Loucy (cell line): ENCODE measurements at regions not wholly inside any gene's neighbourhood (a gene's known extent, or its start where the extent isn't known, plus 50 kb on each side); places are given as distances from the start of the nearest gene placed in this dataset.

Source experiments
- CTCF ChIP-seq: fragments of 200-600 bp; sonication (generic); conservative IDR thresholded peaks from 2 replicates; pipeline ENCODE4 v1.5.1; 2014; ENCODE audit warnings: mild to moderate bottlenecking, antibody characterized with exemption, low read length
- EZH2phosphoT487 ChIP-seq: fragments of 200-600 bp; IDR thresholded peaks from 2 replicates; pipeline ENCODE4 v1.6.1; 2018; ENCODE audit warnings: antibody characterized with exemption, mild to moderate bottlenecking, moderate library complexity, borderline replicate concordance

GRCh38 chr10:117721873-117722272 is 179.3 kb downstream of the EMX2 start:
- TF ChIP-seq CTCF (no peak), EZH2phosphoT487 (no peak)
